ENCODE measurements at regions not wholly inside any gene's neighbourhood (a gene's known extent, or its start where the extent isn't known, plus 50 kb on each side); places are given as distances from the start of the nearest gene placed in this dataset.

- TF ChIP-seq, protein P1, sequence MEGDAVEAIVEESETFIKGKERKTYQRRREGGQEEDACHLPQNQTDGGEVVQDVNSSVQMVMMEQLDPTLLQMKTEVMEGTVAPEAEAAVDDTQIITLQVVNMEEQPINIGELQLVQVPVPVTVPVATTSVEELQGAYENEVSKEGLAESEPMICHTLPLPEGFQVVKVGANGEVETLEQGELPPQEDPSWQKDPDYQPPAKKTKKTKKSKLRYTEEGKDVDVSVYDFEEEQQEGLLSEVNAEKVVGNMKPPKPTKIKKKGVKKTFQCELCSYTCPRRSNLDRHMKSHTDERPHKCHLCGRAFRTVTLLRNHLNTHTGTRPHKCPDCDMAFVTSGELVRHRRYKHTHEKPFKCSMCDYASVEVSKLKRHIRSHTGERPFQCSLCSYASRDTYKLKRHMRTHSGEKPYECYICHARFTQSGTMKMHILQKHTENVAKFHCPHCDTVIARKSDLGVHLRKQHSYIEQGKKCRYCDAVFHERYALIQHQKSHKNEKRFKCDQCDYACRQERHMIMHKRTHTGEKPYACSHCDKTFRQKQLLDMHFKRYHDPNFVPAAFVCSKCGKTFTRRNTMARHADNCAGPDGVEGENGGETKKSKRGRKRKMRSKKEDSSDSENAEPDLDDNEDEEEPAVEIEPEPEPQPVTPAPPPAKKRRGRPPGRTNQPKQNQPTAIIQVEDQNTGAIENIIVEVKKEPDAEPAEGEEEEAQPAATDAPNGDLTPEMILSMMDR (IDR thresholded peaks at IDR 0.05): no peak
- no peak for TF ChIP-seq ZFX (IDR thresholded peaks at IDR 0.05; ENCODE audit: borderline replicate concordance)
Measured at GRCh38 chr4:117968606-117969005, 65.7 kb upstream of the NDST3 start.
